ENCODE measurements at regions not wholly inside any gene's neighbourhood (a gene's known extent, or its start where the extent isn't known, plus 50 kb on each side); places are given as distances from the start of the nearest gene placed in this dataset.

- DNase-seq (ENCODE audit: low spot score) (no peak), ATAC-seq (no peak)
- ChIA-PET CTCF (interaction anchor here (0.6 to 2.2 kb wide), 8 partner anchors 11 to 363 kb away, joined by 3 to 4 read pairs (median 3); no protein-coding TSS in a partner anchor), POLR2A (no interaction called here)
- Mint-ChIP-seq H3K9me3 (peaks cover 7% of the 10 kb centered on the region), H3K36me3 (no peaks in the 10 kb centered on the region), H3K27ac (no peak overlapping the region), H3K27me3 (ENCODE audit: low read depth) (peaks cover 3% of the 10 kb centered on the region; the same call in 1 of the 2 replicates), H3K4me3 (no peak overlapping the region), H3K4me1 (peaks cover 9% of the 10 kb centered on the region; the same call in 1 of the 2 replicates)
- TF ChIP-seq ATF6 (CRISPR knock-in tag; IDR thresholded peaks at IDR 0.05): no peak
- TF ChIP-seq KAT7 (CRISPR knock-in tag; IDR thresholded peaks at IDR 0.05; ENCODE audit: borderline replicate concordance): no peak
- no peak for TF ChIP-seq TEAD1 (CRISPR knock-in tag; IDR thresholded peaks at IDR 0.05)
- TF ChIP-seq USF1 (CRISPR knock-in tag; IDR thresholded peaks at IDR 0.05): no peak
These were observed 202.6 kb downstream of the RBFOX3 start for GRCh38 chr17:79408251-79408650.

GRCh38 chr17:79407385-79407784 is 203.5 kb downstream of the RBFOX3 start:
- Mint-ChIP-seq H3K4me3 (no peak overlapping the region), H3K9me3 (peaks cover 7% of the 10 kb centered on the region), H3K4me1 (peaks cover 9% of the 10 kb centered on the region; the same call in 1 of the 2 replicates), H3K36me3 (no peaks in the 10 kb centered on the region), H3K27me3 (ENCODE audit: low read depth) (peaks cover 6% of the 10 kb centered on the region), H3K27ac (peak overlapping the region; percentile 22; the same call in 1 of the 2 replicates)
- POLR2A ChIA-PET: no interaction called here
- CTCF ChIA-PET: interaction anchor here (0.7 to 2.2 kb wide), 8 partner anchors 14 to 361 kb away, joined by 3 to 7 read pairs (median 3); no protein-coding TSS in a partner anchor
- no peak for DNase-seq (ENCODE audit: low spot score)
- no peak for ATAC-seq
- TF ChIP-seq FOXP4 (CRISPR knock-in tag; IDR thresholded peaks at IDR 0.05) (no peak), TP53 (CRISPR knock-in tag; IDR thresholded peaks at IDR 0.05) (no peak), E2F1 (CRISPR knock-in tag; IDR thresholded peaks at IDR 0.05) (no peak), CDX4 (CRISPR knock-in tag; IDR thresholded peaks at IDR 0.05; ENCODE audit: borderline replicate concordance) (no peak), STAT6 (CRISPR knock-in tag; conservative IDR thresholded peaks at IDR 0.05; ENCODE audit: low read depth) (no peak), ZMAT4 (CRISPR knock-in tag; IDR thresholded peaks at IDR 0.05) (no peak), MXD4 (CRISPR knock-in tag; IDR thresholded peaks at IDR 0.05; ENCODE audit: borderline replicate concordance) (no peak), ZNF416 (CRISPR knock-in tag; IDR thresholded peaks at IDR 0.05) (no peak), ZSCAN18 (CRISPR knock-in tag; IDR thresholded peaks at IDR 0.05) (no peak), MYBL2 (CRISPR knock-in tag; IDR thresholded peaks at IDR 0.05) (no peak), ESRRA (CRISPR knock-in tag; IDR thresholded peaks at IDR 0.05; ENCODE audit: borderline replicate concordance) (no peak), RORB (CRISPR knock-in tag; IDR thresholded peaks at IDR 0.05) (no peak), JAZF1 (CRISPR knock-in tag; IDR thresholded peaks at IDR 0.05) (no peak), ZNF121 (CRISPR knock-in tag; IDR thresholded peaks at IDR 0.05) (no peak), JUN (CRISPR knock-in tag; IDR thresholded peaks at IDR 0.05) (no peak)

All from WTC11 (cell line).